UCSD-AML1 (cell line): ENCODE measurements at regions not wholly inside any gene's neighbourhood (a gene's known extent, or its start where the extent isn't known, plus 50 kb on each side); places are given as distances from the start of the nearest gene placed in this dataset.

Experiments used
- DNase-seq: peaks from one replicate; lab custom pipeline; 2025; ENCODE audit not compliant: unreplicated experiment; lab: John Stamatoyannopoulos, UW

DNA sequence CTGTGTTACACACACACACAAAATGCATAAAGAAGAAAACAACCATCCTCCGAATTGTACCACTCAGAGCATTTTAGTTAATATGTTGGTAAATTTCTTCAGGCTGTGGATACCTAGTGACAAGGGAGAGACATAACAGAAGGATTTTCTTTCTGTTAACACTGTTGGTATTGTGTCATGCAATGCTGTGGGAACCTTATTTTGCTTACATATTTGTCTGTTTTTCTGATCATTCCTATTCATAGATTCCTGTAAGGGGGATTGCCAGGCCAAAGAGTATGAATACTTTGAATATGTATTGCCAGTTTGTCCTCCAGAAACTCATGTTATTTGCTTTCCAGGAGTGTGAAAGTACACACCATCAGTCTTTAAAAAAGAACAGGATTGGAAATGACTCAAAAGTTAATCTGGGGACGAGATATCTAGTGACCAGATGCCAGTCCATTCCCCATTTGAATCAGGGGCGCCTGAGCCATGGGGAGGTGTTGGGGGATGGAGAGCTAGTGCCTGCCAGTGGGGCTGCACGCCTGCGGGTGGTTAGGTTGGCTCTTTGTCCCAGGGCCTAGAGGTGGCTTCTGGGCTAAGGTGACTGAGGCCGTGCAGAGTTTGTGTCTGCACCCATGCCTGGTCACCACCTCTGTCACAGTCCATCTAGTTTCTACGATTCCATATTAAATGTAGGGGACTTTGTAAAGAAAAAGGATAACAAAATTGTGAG, 142.0 kb downstream of the PTPN20 start:
- DNase-seq, result no peak

- DNase-seq, result no peak
These were observed 143.7 kb downstream of the PTPN20 start for GRCh38 chr10:47054974-47055373.

DNA sequence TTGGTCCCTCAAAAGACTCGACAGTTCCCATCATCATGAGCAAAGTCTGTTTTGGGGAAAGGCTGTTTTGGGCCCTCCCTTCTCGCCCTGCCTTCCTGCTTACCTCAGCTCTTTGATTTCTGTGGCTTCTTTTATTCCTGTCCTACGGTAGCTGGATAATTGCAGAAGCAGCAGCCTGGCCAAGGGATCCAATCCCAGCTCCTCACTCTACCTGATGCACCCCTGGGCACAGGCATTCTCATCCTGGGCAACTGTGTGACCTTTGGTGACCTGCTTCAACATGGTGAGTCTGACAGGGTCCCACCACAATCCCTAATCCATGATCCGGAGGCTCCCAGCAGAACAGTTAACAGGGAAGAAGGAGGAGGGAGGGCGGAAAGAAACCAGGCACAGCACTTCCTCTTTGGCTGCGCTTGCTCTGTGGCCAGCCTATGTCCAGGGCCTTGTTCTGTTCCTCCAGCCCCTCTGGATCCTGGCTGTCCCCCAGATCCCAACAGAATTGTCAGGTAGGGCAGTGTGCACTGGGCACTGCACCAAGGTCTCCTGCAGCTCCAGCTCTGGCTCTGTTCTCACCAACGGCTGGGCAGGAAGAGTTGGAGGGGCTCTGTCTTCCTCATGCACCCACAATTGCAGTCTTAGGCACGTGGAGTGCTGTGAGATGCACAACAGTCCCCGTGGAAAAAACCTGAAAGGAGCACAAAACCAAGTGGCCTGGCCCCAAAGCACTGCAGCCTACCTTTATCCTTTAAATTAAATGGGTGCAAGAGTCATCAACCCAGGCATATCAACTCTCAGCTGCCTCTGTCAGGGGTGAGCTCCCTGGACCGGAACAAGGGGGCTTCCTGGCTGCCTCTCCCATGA, 144.4 kb downstream of the PTPN20 start:
- no peak for DNase-seq

DNA sequence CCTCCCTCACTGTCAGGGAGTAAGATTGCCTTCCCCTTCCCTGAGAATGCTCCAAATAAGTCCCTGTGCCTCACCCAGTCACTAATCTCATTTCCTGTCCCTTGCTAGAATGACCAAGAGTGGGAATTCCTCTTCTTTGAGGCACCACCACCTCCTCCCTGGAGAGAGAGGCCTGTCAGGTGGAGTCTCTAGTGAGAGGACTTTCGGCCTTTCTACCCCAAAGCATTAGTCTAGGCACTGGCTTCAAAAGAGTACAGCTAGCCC, 145.0 kb downstream of the PTPN20 start:
- DNase-seq, result no peak

GRCh38 chr10:47057471-47057870, 146.2 kb downstream of the PTPN20 start:
- no peak for DNase-seq

GRCh38 chr10:47058032-47058702, 146.9 kb downstream of the PTPN20 start:
- DNase-seq, result no peak

GRCh38 chr10:47058961-47059391, 147.7 kb downstream of the PTPN20 start:
- DNase-seq, result no peak

GRCh38 chr10:47059606-47060311, 148.5 kb downstream of the PTPN20 start:
- DNase-seq, result no peak

DNA sequence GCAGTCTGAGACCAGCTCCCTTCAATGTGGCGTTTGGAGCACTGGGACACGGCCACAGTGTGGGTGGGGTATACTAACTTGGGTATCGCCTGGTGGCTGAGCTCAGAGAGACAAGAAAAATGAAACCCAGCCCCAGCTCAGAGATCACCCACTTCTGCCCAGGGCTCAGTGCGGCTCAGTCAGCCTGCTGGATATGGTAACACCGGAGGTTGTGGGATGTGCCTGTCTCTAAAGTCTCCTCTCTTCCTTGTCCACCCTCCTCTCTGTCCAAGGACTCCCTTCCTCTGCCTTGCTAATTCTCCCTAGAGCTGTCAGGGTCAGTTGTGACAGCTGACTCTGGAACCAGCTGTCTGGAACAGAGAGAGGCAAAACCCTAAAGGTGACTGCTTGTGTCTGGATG, 149.1 kb downstream of the PTPN20 start:
- DNase-seq, result no peak

DNA sequence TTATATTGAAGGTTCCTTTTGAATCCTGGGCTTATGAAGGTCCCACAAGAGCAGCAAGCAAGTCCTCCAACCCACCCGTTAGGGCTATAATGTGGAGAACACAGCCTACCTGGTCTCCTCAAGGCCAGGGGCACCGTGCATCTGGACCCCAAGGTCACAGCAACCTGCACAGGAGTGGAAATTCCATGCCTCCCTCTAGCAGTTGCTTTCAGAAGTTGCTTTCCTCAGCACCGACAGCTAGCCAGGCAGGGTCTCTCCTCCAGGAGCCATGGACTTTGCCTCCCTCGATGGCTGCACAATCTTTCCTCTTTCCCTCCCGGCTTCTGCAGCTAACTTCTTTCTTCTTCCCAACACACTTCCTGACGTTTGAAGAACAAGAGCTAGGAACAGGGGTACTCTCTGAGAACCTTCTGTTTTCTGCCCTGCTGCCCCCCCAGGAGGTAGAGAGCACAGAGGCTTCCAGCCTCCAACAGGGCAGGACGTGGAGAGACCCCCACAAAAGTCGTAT, 149.8 kb downstream of the PTPN20 start:
- no peak for DNase-seq

DNA sequence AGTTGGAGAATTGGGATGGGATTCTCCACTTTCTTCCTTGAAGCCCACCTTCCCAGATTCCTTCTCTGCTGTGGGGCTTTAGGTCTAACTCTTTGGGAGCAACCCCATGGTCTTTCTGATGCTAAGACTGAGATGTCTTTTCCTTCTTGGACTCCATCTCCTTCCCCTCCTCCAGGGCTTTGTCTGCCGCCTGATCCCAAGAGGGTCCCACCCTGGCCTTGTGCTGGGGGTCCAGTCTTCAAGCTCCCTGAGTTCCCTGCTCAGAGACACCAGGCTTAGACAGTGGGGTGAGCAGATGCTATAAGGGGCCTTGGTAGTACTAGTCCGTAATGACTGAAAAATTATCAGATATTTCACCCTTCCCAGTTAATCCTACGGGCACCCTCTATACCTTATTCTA, 150.5 kb downstream of the PTPN20 start:
- DNase-seq, result no peak

GRCh38 chr10:47062441-47063200, 151.4 kb downstream of the PTPN20 start:
- no peak for DNase-seq

DNA sequence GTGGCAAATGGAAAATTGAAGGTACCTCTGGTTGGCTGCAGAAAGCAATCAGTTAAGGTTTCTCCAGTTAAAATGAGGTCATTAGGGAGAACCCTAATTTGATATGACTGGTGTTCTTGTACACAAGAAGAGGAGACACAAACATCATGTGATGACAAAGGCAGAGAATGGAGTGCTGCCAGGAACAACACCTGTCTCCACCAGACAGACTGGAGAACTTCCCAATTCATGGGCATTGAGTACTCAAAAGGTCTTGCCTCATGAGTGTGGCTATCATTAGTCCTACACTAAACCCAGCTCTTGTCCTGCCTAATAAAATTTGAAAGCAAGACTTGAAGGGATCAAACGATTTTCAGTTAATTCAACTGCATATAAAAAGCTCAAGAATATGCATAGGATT, 152.6 kb downstream of the PTPN20 start:
- no peak for DNase-seq

DNA sequence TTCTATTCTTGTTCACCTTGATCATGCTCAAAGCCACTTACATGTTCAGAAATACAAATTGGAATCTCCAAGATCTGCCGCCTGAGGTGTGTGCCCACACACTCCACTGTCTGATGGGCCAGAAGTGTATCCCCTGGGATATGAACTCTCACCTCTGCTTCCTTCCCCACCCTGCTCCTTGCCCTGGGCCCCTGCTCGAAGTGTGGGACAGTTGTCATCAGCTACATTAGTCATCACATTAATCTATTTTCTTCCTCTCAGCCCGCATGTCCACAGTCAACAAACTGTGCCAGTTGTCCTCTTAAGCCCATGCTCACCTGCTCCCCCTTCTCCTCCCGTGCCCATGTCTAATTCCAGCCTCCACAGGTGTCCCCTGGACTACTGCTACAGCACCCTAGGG, 154.7 kb downstream of the PTPN20 start:
- DNase-seq, result no peak

- DNase-seq, result no peak
These were observed 157.0 kb downstream of the PTPN20 start for GRCh38 chr10:47067949-47068940.

- DNase-seq, result no peak
These were observed 159.3 kb downstream of the PTPN20 start for GRCh38 chr10:47070541-47070940.

DNA sequence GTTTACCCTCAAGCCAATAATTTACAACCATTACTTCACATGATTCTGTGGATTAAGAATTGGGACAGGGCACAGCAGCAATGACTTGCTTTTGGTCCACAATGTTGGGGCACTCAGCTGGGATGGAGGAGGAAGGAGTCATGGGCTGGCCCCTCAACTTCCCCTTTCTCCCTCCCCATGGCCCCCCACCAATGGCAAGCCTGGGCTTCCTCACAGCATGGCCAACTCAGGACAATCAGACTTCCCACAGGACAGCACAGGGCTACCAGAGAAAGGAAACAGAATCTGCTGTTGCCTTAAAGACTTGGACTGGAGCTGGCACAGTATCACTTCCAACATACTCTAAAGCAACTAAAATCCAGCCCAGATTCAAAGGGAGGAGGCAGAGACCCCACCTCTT, 160.7 kb downstream of the PTPN20 start:
- DNase-seq, result no peak

- no peak for DNase-seq
These were observed 162.7 kb downstream of the PTPN20 start for GRCh38 chr10:47073967-47074366.

DNA sequence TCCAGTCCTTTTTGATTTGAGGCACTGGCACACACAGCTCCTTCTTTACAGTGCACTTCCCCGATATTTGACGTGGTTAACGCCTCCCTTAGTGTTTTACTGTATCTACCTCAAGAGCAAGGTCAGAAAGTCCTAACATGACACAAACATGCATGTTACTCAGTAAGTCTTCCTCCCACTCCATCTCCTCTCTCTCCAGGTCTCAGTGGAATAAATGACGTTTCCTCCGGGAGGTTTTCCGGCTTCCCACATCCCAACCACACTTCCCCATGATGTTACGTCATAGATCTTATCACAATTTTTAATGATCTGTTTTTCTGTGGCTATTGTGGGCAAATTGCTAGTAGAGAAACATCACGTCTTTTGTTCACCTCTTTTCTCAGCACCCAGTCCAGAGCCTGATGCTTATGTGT, 165.7 kb downstream of the PTPN20 start:
- DNase-seq, result no peak
